ENCODE measurements at regions not wholly inside any gene's neighbourhood (a gene's known extent, or its start where the extent isn't known, plus 50 kb on each side); places are given as distances from the start of the nearest gene placed in this dataset.

DNA sequence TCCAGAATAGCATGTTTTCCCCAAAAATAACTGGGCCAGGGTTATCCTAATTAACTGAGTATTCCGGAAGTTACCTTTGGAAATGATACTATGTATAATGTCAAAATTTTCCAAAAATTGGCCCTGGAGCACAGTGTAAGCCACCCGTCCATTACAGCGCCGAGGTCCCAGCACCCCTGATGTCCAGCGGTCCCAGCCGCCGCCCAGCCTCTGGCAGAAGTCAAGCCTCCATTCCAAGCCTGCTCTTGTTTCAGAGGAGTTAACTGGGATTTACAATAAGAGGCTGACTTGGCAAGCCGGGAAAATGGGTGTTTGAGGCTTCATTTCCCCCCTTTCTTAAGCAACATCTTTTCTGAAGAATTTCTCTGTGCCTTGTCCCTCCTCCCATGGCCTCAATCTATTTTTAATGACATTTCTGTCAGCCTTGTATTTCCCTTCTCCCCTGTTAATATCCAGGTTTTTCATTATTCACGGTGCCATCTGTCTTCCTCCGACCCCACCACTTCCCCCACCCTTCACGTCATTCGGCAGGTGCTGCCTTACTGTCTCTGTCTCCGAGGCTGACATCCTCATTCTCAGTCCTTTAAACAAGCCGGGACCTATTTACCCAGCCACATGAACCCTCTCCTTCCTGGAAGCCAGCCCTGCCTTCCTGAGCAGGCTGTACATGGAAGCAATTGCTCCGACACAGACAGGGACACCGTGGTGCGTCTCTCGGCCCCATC is 490.9 kb downstream of the NPHP4 start:
- DNase-seq (ENCODE audit: low read depth), result no peak
- no peak overlapping the region for H3K4me3 ChIP-seq (ENCODE audit: low read depth, low read length)
- TF ChIP-seq, protein P1, sequence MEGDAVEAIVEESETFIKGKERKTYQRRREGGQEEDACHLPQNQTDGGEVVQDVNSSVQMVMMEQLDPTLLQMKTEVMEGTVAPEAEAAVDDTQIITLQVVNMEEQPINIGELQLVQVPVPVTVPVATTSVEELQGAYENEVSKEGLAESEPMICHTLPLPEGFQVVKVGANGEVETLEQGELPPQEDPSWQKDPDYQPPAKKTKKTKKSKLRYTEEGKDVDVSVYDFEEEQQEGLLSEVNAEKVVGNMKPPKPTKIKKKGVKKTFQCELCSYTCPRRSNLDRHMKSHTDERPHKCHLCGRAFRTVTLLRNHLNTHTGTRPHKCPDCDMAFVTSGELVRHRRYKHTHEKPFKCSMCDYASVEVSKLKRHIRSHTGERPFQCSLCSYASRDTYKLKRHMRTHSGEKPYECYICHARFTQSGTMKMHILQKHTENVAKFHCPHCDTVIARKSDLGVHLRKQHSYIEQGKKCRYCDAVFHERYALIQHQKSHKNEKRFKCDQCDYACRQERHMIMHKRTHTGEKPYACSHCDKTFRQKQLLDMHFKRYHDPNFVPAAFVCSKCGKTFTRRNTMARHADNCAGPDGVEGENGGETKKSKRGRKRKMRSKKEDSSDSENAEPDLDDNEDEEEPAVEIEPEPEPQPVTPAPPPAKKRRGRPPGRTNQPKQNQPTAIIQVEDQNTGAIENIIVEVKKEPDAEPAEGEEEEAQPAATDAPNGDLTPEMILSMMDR (IDR thresholded peaks at IDR 0.05; ENCODE audit: control insufficient read depth, extremely low read depth, insufficient read depth), result no peak

GRCh38 chr1:5500541-5500940 is 491.7 kb downstream of the NPHP4 start:
- no peak for DNase-seq (ENCODE audit: low read depth)
- TF ChIP-seq, protein P1 (IDR thresholded peaks at IDR 0.05; ENCODE audit: control insufficient read depth, extremely low read depth, insufficient read depth), result no peak
- H3K4me3 ChIP-seq (ENCODE audit: low read depth, low read length), result no peak overlapping the region

- DNase-seq (ENCODE audit: low read depth), result no peak
- no peak overlapping the region for H3K4me3 ChIP-seq (ENCODE audit: low read depth, low read length)
- TF ChIP-seq, protein P1 (IDR thresholded peaks at IDR 0.05; ENCODE audit: control insufficient read depth, extremely low read depth, insufficient read depth), result no peak
Measured at GRCh38 chr1:5497503-5497902, 494.7 kb downstream of the NPHP4 start.

DNA sequence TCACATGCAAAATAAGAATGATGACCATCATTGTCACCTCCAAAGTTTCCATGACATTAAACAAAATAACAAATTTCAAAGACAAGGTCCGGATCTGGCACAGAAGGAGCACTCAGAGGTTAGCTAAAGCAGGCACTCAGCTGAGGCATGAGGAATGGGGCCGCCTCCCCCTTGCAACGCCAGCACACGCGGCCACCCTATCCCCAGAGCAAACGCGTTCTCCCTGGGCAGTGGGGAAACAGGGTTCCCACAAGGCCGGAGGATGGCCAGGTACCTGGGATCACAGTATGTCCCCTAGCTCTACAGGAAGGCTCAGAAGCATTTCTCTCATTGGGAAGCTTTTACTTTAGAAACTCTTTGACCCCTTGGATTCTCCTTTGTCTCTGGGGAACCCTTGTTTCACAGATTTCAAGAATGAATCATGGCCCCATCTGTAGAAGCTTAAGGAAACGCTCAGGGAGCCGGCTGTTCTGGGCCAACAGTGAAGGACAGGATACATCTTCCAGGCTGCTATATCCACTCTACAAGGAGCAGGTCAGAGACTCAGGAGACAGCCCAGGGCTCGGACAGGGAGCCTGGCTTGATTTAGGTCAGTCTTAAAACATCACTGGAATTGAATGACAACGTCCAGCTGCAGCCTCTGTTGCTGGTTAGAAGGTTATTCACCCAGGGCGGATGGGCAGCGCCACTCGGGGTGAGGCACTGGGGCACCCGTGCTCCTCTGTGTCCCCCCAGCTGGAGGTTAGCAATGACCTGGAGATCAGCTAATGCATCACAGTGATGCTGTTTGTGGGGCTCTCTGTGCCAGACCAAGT is 496.4 kb downstream of the NPHP4 start:
- TF ChIP-seq, protein P1 (IDR thresholded peaks at IDR 0.05; ENCODE audit: control insufficient read depth, extremely low read depth, insufficient read depth), result no peak
- no peak overlapping the region for H3K4me3 ChIP-seq (ENCODE audit: low read depth, low read length)
- no peak for DNase-seq (ENCODE audit: low read depth)

- no peak overlapping the region for H3K4me3 ChIP-seq (ENCODE audit: low read depth, low read length)
- TF ChIP-seq, protein P1 (IDR thresholded peaks at IDR 0.05; ENCODE audit: control insufficient read depth, extremely low read depth, insufficient read depth), result no peak
- DNase-seq (ENCODE audit: low read depth), result no peak
Measured at GRCh38 chr1:5494518-5494917, 497.7 kb downstream of the NPHP4 start.

- H3K4me3 ChIP-seq (ENCODE audit: low read depth, low read length), result no peak overlapping the region
- DNase-seq (ENCODE audit: low read depth), result no peak
- TF ChIP-seq, protein P1 (IDR thresholded peaks at IDR 0.05; ENCODE audit: control insufficient read depth, extremely low read depth, insufficient read depth), result no peak
Measured at GRCh38 chr1:5493851-5494311, 498.3 kb downstream of the NPHP4 start.
